ENCODE measurements at regions not wholly inside any gene's neighbourhood (a gene's known extent, or its start where the extent isn't known, plus 50 kb on each side); places are given as distances from the start of the nearest gene placed in this dataset.
A peak's percentile ranks its signal among the peaks of the same experiment; 100 is the strongest.

- no peak for DNase-seq (ENCODE audit: low read depth in 1 of 2, low spot score in 1 of 2)
- H3K4me3 ChIP-seq = no peak overlapping the region
- H3K27me3 ChIP-seq = no peaks in the 10 kb centered on the region
- no peak for TF ChIP-seq CTCF (IDR thresholded peaks at IDR 0.05; ENCODE audit: low read depth, low read length)
- H3K9me3 ChIP-seq (ENCODE audit: low read depth) = no peaks in the 10 kb centered on the region
- H3K36me3 ChIP-seq = no peaks in the 10 kb centered on the region
- no peaks in the 10 kb centered on the region for H3K4me1 ChIP-seq (ENCODE audit: low read depth)
- H3K27ac ChIP-seq = no peak overlapping the region
Measured at GRCh38 chr13:64160479-64160878, 2744.8 kb upstream of the PCDH20 start.

- H3K27me3 ChIP-seq = no peaks in the 10 kb centered on the region
- no peaks in the 10 kb centered on the region for H3K36me3 ChIP-seq
- H3K27ac ChIP-seq = no peak overlapping the region
- no peaks in the 10 kb centered on the region for H3K4me1 ChIP-seq (ENCODE audit: low read depth)
- peak in 1 of 2 donors; percentile 62 for DNase-seq (ENCODE audit: low read depth in 1 of 2, low spot score in 1 of 2)
- no peak overlapping the region for H3K4me3 ChIP-seq
- TF ChIP-seq CTCF (IDR thresholded peaks at IDR 0.05; ENCODE audit: low read depth, low read length) = no peak
- no peaks in the 10 kb centered on the region for H3K9me3 ChIP-seq (ENCODE audit: low read depth)
Measured at GRCh38 chr13:64158908-64159307, 2743.3 kb upstream of the PCDH20 start.

GRCh38 chr13:64154514-64154913 is 2738.9 kb upstream of the PCDH20 start:
- Histone ChIP-seq H3K27me3 (no peaks in the 10 kb centered on the region), H3K36me3 (no peaks in the 10 kb centered on the region), H3K4me1 (ENCODE audit: low read depth) (no peaks in the 10 kb centered on the region), H3K9me3 (ENCODE audit: low read depth) (no peaks in the 10 kb centered on the region), H3K27ac (no peak overlapping the region), H3K4me3 (no peak overlapping the region)
- peak; percentile 42 for TF ChIP-seq CTCF (IDR thresholded peaks at IDR 0.05; ENCODE audit: low read depth, low read length)
- peak in 1 of 2 donors; percentile 38 for DNase-seq (ENCODE audit: low read depth in 1 of 2, low spot score in 1 of 2)

GRCh38 chr13:64130600-64130999 is 2715.0 kb upstream of the PCDH20 start:
- Histone ChIP-seq H3K27me3 (no peaks in the 10 kb centered on the region), H3K36me3 (no peaks in the 10 kb centered on the region), H3K9me3 (ENCODE audit: low read depth) (no peaks in the 10 kb centered on the region), H3K4me3 (no peak overlapping the region), H3K4me1 (ENCODE audit: low read depth) (no peaks in the 10 kb centered on the region), H3K27ac (no peak overlapping the region)
- TF ChIP-seq CTCF (IDR thresholded peaks at IDR 0.05; ENCODE audit: low read depth, low read length) = no peak
- peak in 1 of 2 donors; percentile 1 for DNase-seq (ENCODE audit: low read depth in 1 of 2, low spot score in 1 of 2)

GRCh38 chr13:64130171-64130570 is 2714.5 kb upstream of the PCDH20 start:
- DNase-seq (ENCODE audit: low read depth in 1 of 2, low spot score in 1 of 2) = no peak
- Histone ChIP-seq H3K4me1 (ENCODE audit: low read depth) (no peaks in the 10 kb centered on the region), H3K27ac (no peak overlapping the region), H3K4me3 (no peak overlapping the region), H3K9me3 (ENCODE audit: low read depth) (no peaks in the 10 kb centered on the region), H3K27me3 (no peaks in the 10 kb centered on the region), H3K36me3 (no peaks in the 10 kb centered on the region)
- TF ChIP-seq CTCF (IDR thresholded peaks at IDR 0.05; ENCODE audit: low read depth, low read length) = no peak

- no peaks in the 10 kb centered on the region for H3K4me1 ChIP-seq (ENCODE audit: low read depth)
- H3K36me3 ChIP-seq = no peaks in the 10 kb centered on the region
- no peak for TF ChIP-seq CTCF (IDR thresholded peaks at IDR 0.05; ENCODE audit: low read depth, low read length)
- H3K27me3 ChIP-seq = no peaks in the 10 kb centered on the region
- no peak overlapping the region for H3K27ac ChIP-seq
- DNase-seq (ENCODE audit: low read depth in 1 of 2, low spot score in 1 of 2) = no peak
- H3K4me3 ChIP-seq = no peak overlapping the region
- no peaks in the 10 kb centered on the region for H3K9me3 ChIP-seq (ENCODE audit: low read depth)
Measured at GRCh38 chr13:64127856-64128255, 2712.2 kb upstream of the PCDH20 start.
